ENCODE measurements at regions not wholly inside any gene's neighbourhood (a gene's known extent, or its start where the extent isn't known, plus 50 kb on each side); places are given as distances from the start of the nearest gene placed in this dataset.

GRCh38 chr3:3587647-3587972 is 211.6 kb upstream of the LRRN1 start:
- in situ Hi-C loops (cut with HindIII; ENCODE audit: low sequenced_read_pairs), result no loop called here

GRCh38 chr3:3586843-3587646 is 212.2 kb upstream of the LRRN1 start:
- DNase-seq (ENCODE audit: low spot score), result no peak
- in situ Hi-C loops (cut with HindIII; ENCODE audit: low sequenced_read_pairs), result no loop called here

More at GRCh38 chr3:3587647-3587972, 211.6 kb upstream of the LRRN1 start:
- DNase-seq (ENCODE audit: low spot score), result no peak

- in situ Hi-C loops (cut with HindIII; ENCODE audit: low sequenced_read_pairs), result no loop called here
- DNase-seq (ENCODE audit: low spot score), result no peak
Observed at GRCh38 chr3:3586336-3586735, 212.9 kb upstream of the LRRN1 start.

- in situ Hi-C loops (cut with HindIII; ENCODE audit: low sequenced_read_pairs), result no loop called here
- DNase-seq (ENCODE audit: low spot score), result no peak
Observed at GRCh38 chr3:3579658-3580057, 219.6 kb upstream of the LRRN1 start.

- in situ Hi-C loops (cut with HindIII; ENCODE audit: low sequenced_read_pairs), result no loop called here
Observed at GRCh38 chr3:3578718-3579117, 220.5 kb upstream of the LRRN1 start.

GRCh38 chr3:3577823-3578222 is 221.4 kb upstream of the LRRN1 start:
- no peak for DNase-seq (ENCODE audit: low spot score)
- in situ Hi-C loops (cut with HindIII; ENCODE audit: low sequenced_read_pairs), result no loop called here

More at GRCh38 chr3:3578718-3579117, 220.5 kb upstream of the LRRN1 start:
- no peak for DNase-seq (ENCODE audit: low spot score)

GRCh38 chr3:3573341-3573740 is 225.9 kb upstream of the LRRN1 start:
- in situ Hi-C loops (cut with HindIII; ENCODE audit: low sequenced_read_pairs), result no loop called here
- DNase-seq (ENCODE audit: low spot score), result no peak

GRCh38 chr3:3560591-3561311 is 238.5 kb upstream of the LRRN1 start:
- no peak for DNase-seq (ENCODE audit: low spot score)
- in situ Hi-C loops (cut with HindIII; ENCODE audit: low sequenced_read_pairs), result no loop called here

GRCh38 chr3:3559786-3560185 is 239.4 kb upstream of the LRRN1 start:
- DNase-seq (ENCODE audit: low spot score), result no peak
- in situ Hi-C loops (cut with HindIII; ENCODE audit: low sequenced_read_pairs), result no loop called here

GRCh38 chr3:3556078-3556477 is 243.2 kb upstream of the LRRN1 start:
- in situ Hi-C loops (cut with HindIII; ENCODE audit: low sequenced_read_pairs), result no loop called here

GRCh38 chr3:3553236-3553635 is 246.0 kb upstream of the LRRN1 start:
- DNase-seq (ENCODE audit: low spot score), result no peak
- in situ Hi-C loops (cut with HindIII; ENCODE audit: low sequenced_read_pairs), result no loop called here

More at GRCh38 chr3:3556078-3556477, 243.2 kb upstream of the LRRN1 start:
- DNase-seq (ENCODE audit: low spot score), result peak; percentile 26

GRCh38 chr3:3552761-3553160 is 246.5 kb upstream of the LRRN1 start:
- in situ Hi-C loops (cut with HindIII; ENCODE audit: low sequenced_read_pairs), result no loop called here
- DNase-seq (ENCODE audit: low spot score), result no peak

- no peak for DNase-seq (ENCODE audit: low spot score)
- in situ Hi-C loops (cut with HindIII; ENCODE audit: low sequenced_read_pairs), result no loop called here
Observed at GRCh38 chr3:3551981-3552380, 247.2 kb upstream of the LRRN1 start.

- in situ Hi-C loops (cut with HindIII; ENCODE audit: low sequenced_read_pairs), result no loop called here
- DNase-seq (ENCODE audit: low spot score), result no peak
Observed at GRCh38 chr3:3545360-3545759, 253.9 kb upstream of the LRRN1 start.

GRCh38 chr3:3538451-3538850 is 260.8 kb upstream of the LRRN1 start:
- in situ Hi-C loops (cut with HindIII; ENCODE audit: low sequenced_read_pairs), result no loop called here
- no peak for DNase-seq (ENCODE audit: low spot score)

- in situ Hi-C loops (cut with HindIII; ENCODE audit: low sequenced_read_pairs), result no loop called here
- no peak for DNase-seq (ENCODE audit: low spot score)
Observed at GRCh38 chr3:3532508-3532907, 266.7 kb upstream of the LRRN1 start.

GRCh38 chr3:3531476-3531875 is 267.8 kb upstream of the LRRN1 start:
- no peak for DNase-seq (ENCODE audit: low spot score)
- in situ Hi-C loops (cut with HindIII; ENCODE audit: low sequenced_read_pairs), result no loop called here

- in situ Hi-C loops (cut with HindIII; ENCODE audit: low sequenced_read_pairs), result no loop called here
- no peak for DNase-seq (ENCODE audit: low spot score)
Observed at GRCh38 chr3:3519266-3519665, 280.0 kb upstream of the LRRN1 start.

GRCh38 chr3:3516996-3517395 is 282.2 kb upstream of the LRRN1 start:
- in situ Hi-C loops (cut with HindIII; ENCODE audit: low sequenced_read_pairs), result no loop called here

GRCh38 chr3:3516384-3516783 is 282.8 kb upstream of the LRRN1 start:
- in situ Hi-C loops (cut with HindIII; ENCODE audit: low sequenced_read_pairs), result no loop called here
- no peak for DNase-seq (ENCODE audit: low spot score)

More at GRCh38 chr3:3516996-3517395, 282.2 kb upstream of the LRRN1 start:
- no peak for DNase-seq (ENCODE audit: low spot score)

- DNase-seq (ENCODE audit: low spot score), result no peak
- in situ Hi-C loops (cut with HindIII; ENCODE audit: low sequenced_read_pairs), result no loop called here
Observed at GRCh38 chr3:3509665-3510064, 289.6 kb upstream of the LRRN1 start.

Data from G401 (cell line).